ENCODE measurements at regions not wholly inside any gene's neighbourhood (a gene's known extent, or its start where the extent isn't known, plus 50 kb on each side); places are given as distances from the start of the nearest gene placed in this dataset.

GRCh38 chr17:74087002-74087585 is 116.4 kb upstream of the RPL38 start:
- TF ChIP-seq POLR2A (IDR thresholded peaks at IDR 0.05), result no peak
- no peak for TF ChIP-seq EP300 (IDR thresholded peaks at IDR 0.05)
- TF ChIP-seq CTCF (IDR thresholded peaks at IDR 0.05), result no peak
- TF ChIP-seq POLR2AphosphoS5 (IDR thresholded peaks at IDR 0.05), result no peak
